DOHH2 (cell line): ENCODE measurements at regions not wholly inside any gene's neighbourhood (a gene's known extent, or its start where the extent isn't known, plus 50 kb on each side); places are given as distances from the start of the nearest gene placed in this dataset.

Experiments
- H3F3A ChIP-seq: fragments of 200-600 bp; sonication (generic), shearing (Covaris generic); 2 replicates; pipeline ENCODE4 v1.6.0; 2016; ENCODE audit warnings: antibody characterized with exemption, mild to moderate bottlenecking; ENCODE audit not compliant: control insufficient read depth, insufficient read depth
- H3K27ac ChIP-seq: fragments of 200-600 bp; sonication (generic); 2 replicates; pipeline ENCODE4 v1.5.1; 2014; ENCODE audit warnings: low read depth, mild to moderate bottlenecking, low read length, moderate library complexity
- H3K27me3 ChIP-seq: fragments of 200-600 bp; sonication (generic); 2 replicates; pipeline ENCODE4 v1.6.1; 2014; ENCODE audit warnings: mild to moderate bottlenecking, low read length, mixed read lengths; ENCODE audit not compliant: control insufficient read depth
- H3K36me3 ChIP-seq: fragments of 200-600 bp; sonication (generic); 2 replicates; pipeline ENCODE4 v1.6.1; 2014; ENCODE audit warnings: mild to moderate bottlenecking, low read length, moderate library complexity, mixed read lengths; ENCODE audit not compliant: control insufficient read depth
- H3K4me1 ChIP-seq: fragments of 200-600 bp; sonication (generic); 2 replicates; pipeline ENCODE4 v1.6.1; 2014; ENCODE audit warnings: mild to moderate bottlenecking, low read length, mixed read lengths; ENCODE audit not compliant: control insufficient read depth
- H3K4me2 ChIP-seq: fragments of 200-600 bp; sonication (generic); 2 replicates; pipeline ENCODE4 v1.6.0; 2014; ENCODE audit warnings: mild to moderate bottlenecking, low read length, moderate library complexity
- H3K4me3 ChIP-seq: fragments of 200-600 bp; sonication (generic); 2 replicates; pipeline ENCODE4 v1.5.1; 2014; ENCODE audit warnings: mild to moderate bottlenecking, low read length, mixed read lengths
- H3K79me2 ChIP-seq: fragments of 200-600 bp; sonication (generic); 2 replicates; pipeline ENCODE4 v1.6.1; 2014; ENCODE audit warnings: mild to moderate bottlenecking, low read length, mixed read lengths; ENCODE audit not compliant: control insufficient read depth
- H3K9me2 ChIP-seq: fragments of 200-600 bp; sonication (generic); replicated peaks from 2 replicates; pipeline ENCODE4 v1.6.1; 2014; ENCODE audit warnings: mild to moderate bottlenecking, low read length, mixed read lengths; ENCODE audit not compliant: control insufficient read depth
- H3K9me3 ChIP-seq: fragments of 200-600 bp; sonication (generic); 2 replicates; pipeline ENCODE4 v1.6.1; 2014; ENCODE audit warnings: antibody characterized with exemption, low read length, mixed read lengths; ENCODE audit not compliant: control insufficient read depth, insufficient read depth
- H4K20me1 ChIP-seq: fragments of 200-600 bp; sonication (generic); 2 replicates; pipeline ENCODE4 v1.6.0; 2014; ENCODE audit warnings: low read depth, mild to moderate bottlenecking, antibody characterized with exemption, low read length, moderate library complexity; ENCODE audit not compliant: control insufficient read depth, insufficient read depth
- CTCF ChIP-seq: fragments of 200-600 bp; sonication (generic); IDR thresholded peaks from one replicate; pipeline ENCODE4 v1.5.1; 2014; ENCODE audit warnings: antibody characterized with exemption, mild to moderate bottlenecking, low read depth, low read length; ENCODE audit not compliant: poor library complexity, severe bottlenecking
- EZH2phosphoT487 ChIP-seq: fragments of 200-600 bp; sonication (generic); IDR thresholded peaks from 2 replicates; pipeline ENCODE4 v1.6.1; 2017; ENCODE audit warnings: borderline replicate concordance, mild to moderate bottlenecking, antibody characterized with exemption, low read length, moderate library complexity, mixed read lengths

DNA sequence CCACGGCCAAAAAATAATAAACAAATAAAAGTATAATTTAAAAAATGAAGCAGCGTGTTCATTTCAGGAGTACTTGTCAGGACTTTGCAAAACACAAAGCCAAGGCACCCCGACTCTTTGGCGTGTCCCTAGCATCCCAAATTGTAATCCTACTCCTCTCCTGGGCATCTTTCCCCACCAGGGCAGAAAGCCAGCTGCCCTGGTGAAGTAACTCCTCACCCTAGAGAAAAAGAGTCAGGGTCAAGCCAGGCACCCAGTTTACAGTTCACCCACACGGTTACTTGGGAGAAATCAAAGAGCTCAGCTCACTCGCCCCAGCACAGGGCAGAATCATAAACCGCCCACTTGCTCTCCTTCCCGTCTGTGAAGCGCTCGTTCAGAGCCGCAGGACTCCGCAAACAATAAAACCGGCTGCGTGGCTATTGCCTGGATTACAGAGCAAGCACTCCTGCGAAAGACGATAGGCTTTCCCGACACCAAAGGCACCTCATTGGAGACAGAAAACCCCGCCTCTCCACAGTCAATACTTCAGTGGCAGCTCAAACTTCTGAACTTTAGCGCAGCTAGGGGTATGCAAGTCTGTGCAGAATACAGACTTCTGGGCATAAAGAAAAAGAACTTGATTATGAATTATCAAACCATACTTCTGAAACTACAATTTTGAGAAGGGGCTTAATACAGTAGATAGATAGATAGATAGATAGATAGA, 73.0 kb upstream of the NHSL1 start:
- no peaks in the 10 kb centered on the region for H3K4me1 ChIP-seq
- no peaks in the 10 kb centered on the region for H3K9me2 ChIP-seq
- no peaks in the 10 kb centered on the region for H3F3A ChIP-seq
- no peaks in the 10 kb centered on the region for H4K20me1 ChIP-seq
- no peaks in the 10 kb centered on the region for H3K36me3 ChIP-seq
- H3K27me3 ChIP-seq = peaks cover 24% of the 10 kb centered on the region
- no peak overlapping the region for H3K4me2 ChIP-seq
- H3K27ac ChIP-seq = no peak overlapping the region
- no peak overlapping the region for H3K4me3 ChIP-seq
- no peaks in the 10 kb centered on the region for H3K9me3 ChIP-seq
- TF ChIP-seq EZH2phosphoT487 = no peak
- no peak for TF ChIP-seq CTCF
- H3K79me2 ChIP-seq = no peaks in the 10 kb centered on the region

DNA sequence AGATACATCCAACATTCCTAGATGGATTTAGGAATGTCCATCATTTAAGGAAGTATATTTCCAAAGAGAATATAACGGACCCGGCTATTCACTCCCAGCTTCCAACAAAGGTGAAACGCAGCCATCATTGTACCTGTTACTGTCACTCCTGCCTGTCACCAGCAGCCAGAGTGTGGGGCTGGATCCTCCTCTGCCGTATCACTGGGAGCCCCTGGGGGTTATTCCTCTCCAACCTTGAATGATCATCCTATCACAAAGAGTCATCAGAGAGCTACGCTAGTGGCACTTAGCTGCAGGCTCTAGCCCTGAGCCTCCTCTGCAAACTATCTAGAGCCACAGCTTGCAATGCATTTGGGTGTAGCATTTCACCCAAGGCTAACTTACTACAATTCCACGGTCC, 73.6 kb upstream of the NHSL1 start:
- peaks cover 25% of the 10 kb centered on the region for H3K27me3 ChIP-seq
- no peak overlapping the region for H3K4me2 ChIP-seq
- H3K27ac ChIP-seq = no peak overlapping the region
- no peak overlapping the region for H3K4me3 ChIP-seq
- no peaks in the 10 kb centered on the region for H3K9me3 ChIP-seq
- no peaks in the 10 kb centered on the region for H3F3A ChIP-seq
- H3K9me2 ChIP-seq = no peaks in the 10 kb centered on the region
- H3K4me1 ChIP-seq = no peaks in the 10 kb centered on the region
- TF ChIP-seq CTCF = no peak
- TF ChIP-seq EZH2phosphoT487 = no peak
- H4K20me1 ChIP-seq = no peaks in the 10 kb centered on the region
- H3K79me2 ChIP-seq = no peaks in the 10 kb centered on the region
- H3K36me3 ChIP-seq = no peaks in the 10 kb centered on the region

DNA sequence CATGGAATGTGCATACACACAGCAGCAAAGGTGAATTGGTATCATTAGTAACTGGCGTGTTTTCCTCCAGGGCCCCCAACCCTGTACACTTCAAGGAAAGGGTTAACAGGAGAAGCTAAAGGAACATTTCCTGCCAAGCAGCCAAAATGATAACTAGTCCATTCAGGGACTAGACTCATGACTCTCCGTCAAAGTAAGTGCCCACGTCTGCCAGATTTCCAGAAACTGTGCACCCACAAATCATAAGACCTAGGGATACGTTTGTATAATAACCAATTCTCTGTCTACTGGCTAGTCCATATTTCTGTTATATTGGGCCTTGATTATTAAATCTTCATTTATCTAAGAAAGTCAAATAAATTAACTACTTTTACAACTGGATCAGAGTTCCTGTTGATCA, 76.0 kb upstream of the NHSL1 start:
- TF ChIP-seq EZH2phosphoT487 = no peak
- TF ChIP-seq CTCF = no peak
- H3K27ac ChIP-seq = no peak overlapping the region
- no peaks in the 10 kb centered on the region for H3K9me2 ChIP-seq
- peaks cover 15% of the 10 kb centered on the region for H3K27me3 ChIP-seq
- no peaks in the 10 kb centered on the region for H4K20me1 ChIP-seq
- H3K4me1 ChIP-seq = no peaks in the 10 kb centered on the region
- no peak overlapping the region for H3K4me2 ChIP-seq
- H3F3A ChIP-seq = no peaks in the 10 kb centered on the region
- no peak overlapping the region for H3K4me3 ChIP-seq
- no peaks in the 10 kb centered on the region for H3K79me2 ChIP-seq
- no peaks in the 10 kb centered on the region for H3K36me3 ChIP-seq
- H3K9me3 ChIP-seq = no peaks in the 10 kb centered on the region
